ENCODE measurements at regions not wholly inside any gene's neighbourhood (a gene's known extent, or its start where the extent isn't known, plus 50 kb on each side); places are given as distances from the start of the nearest gene placed in this dataset.
"Not testable (repeated sequence)": the region's sequence is repeated elsewhere in the genome, so short reads cannot be mapped to it uniquely, and the experiment has no call there.

GRCh38 chr5:67544942-67545341 lies 348.3 kb upstream of the CD180 start:
- H3K27ac ChIP-seq (ENCODE audit: low read depth, low read length); H3K36me3 ChIP-seq (ENCODE audit: control insufficient read depth in 1 of 2, insufficient read depth in 2 of 2, low read length in 2 of 2); H2AFZ ChIP-seq (ENCODE audit: low read depth, low read length, poor library complexity, severe bottlenecking); H3K79me2 ChIP-seq (ENCODE audit: insufficient read depth, low read length); CTCF ChIA-PET; RAD21 ChIA-PET (ENCODE audit: low non-redundant PET in 1 of 2, low total read pairs in 2 of 2, uncharacterized antibody in 2 of 2, unreplicated experiment in 2 of 2); ATAC-seq; H3K4me2 ChIP-seq (ENCODE audit: low read length); H3K4me1 ChIP-seq (ENCODE audit: control insufficient read depth in 1 of 2, insufficient read depth in 2 of 2, low read length in 2 of 2); H3K4me3 ChIP-seq (replicated peaks in 1 of 2; ENCODE audit: low read depth in 1 of 2, low read length in 2 of 2); DNase-seq (ENCODE audit: low read depth, low spot score); POLR2A ChIA-PET; BruUV-seq (replicated peaks); H3K9me3 ChIP-seq (ENCODE audit: control insufficient read depth in 1 of 2, insufficient read depth in 1 of 2, low read depth in 1 of 2, low read length in 2 of 2); H3K27me3 ChIP-seq (ENCODE audit: insufficient read depth, low read length); H4K20me1 ChIP-seq (ENCODE audit: insufficient read depth); H3K9ac ChIP-seq (ENCODE audit: low read length); intact Hi-C loops (cut with micrococcal nuclease); H3K9me2 ChIP-seq (ENCODE audit: insufficient read depth): not testable (repeated sequence)

GRCh38 chr5:67543720-67544270 lies 347.2 kb upstream of the CD180 start:
- intact Hi-C loops (cut with micrococcal nuclease), result no loop called here
- Histone ChIP-seq H3K4me1 (ENCODE audit: control insufficient read depth in 1 of 2, insufficient read depth in 2 of 2, low read length in 2 of 2) (no peaks in the 10 kb centered on the region), H3K9ac (ENCODE audit: low read length) (no peak overlapping the region), H3K4me3 (replicated peaks in 1 of 2; ENCODE audit: low read depth in 1 of 2, low read length in 2 of 2) (no peak overlapping the region), H3K9me3 (ENCODE audit: control insufficient read depth in 1 of 2, insufficient read depth in 1 of 2, low read depth in 1 of 2, low read length in 2 of 2) (no peaks in the 10 kb centered on the region), H3K4me2 (ENCODE audit: low read length) (no peak overlapping the region), H3K27me3 (ENCODE audit: insufficient read depth, low read length) (no peaks in the 10 kb centered on the region), H3K79me2 (ENCODE audit: insufficient read depth, low read length) (no peaks in the 10 kb centered on the region), H3K36me3 (ENCODE audit: control insufficient read depth in 1 of 2, insufficient read depth in 2 of 2, low read length in 2 of 2) (no peaks in the 10 kb centered on the region), H3K27ac (ENCODE audit: low read depth, low read length) (no peak overlapping the region), H4K20me1 (ENCODE audit: insufficient read depth) (no peaks in the 10 kb centered on the region; the same call in 1 of the 2 replicates), H3K9me2 (ENCODE audit: insufficient read depth) (no peaks in the 10 kb centered on the region), H2AFZ (ENCODE audit: low read depth, low read length, poor library complexity, severe bottlenecking) (no peak overlapping the region)
- ChIA-PET POLR2A (no interaction called here), RAD21 (ENCODE audit: low non-redundant PET in 1 of 2, low total read pairs in 2 of 2, uncharacterized antibody in 2 of 2, unreplicated experiment in 2 of 2) (no interaction called here), CTCF (no interaction called here)
- BruUV-seq (replicated peaks), result no TSS peak
- DNase-seq (ENCODE audit: low read depth, low spot score), result no peak
- ATAC-seq, result no peak
- TF ChIP-seq SP1 (IDR thresholded peaks at IDR 0.05; ENCODE audit: low read depth) (no peak), POLR2A (IDR thresholded peaks at IDR 0.05; ENCODE audit: borderline replicate concordance, extremely low read depth, insufficient read depth, insufficient read length) (no peak), CEBPB (IDR thresholded peaks at IDR 0.05; ENCODE audit: low read depth) (no peak), CTCF (IDR thresholded peaks at IDR 0.05 in 2 of 3, conservative IDR thresholded peaks at IDR 0.05 in 1 of 3; ENCODE audit: borderline replicate concordance in 1 of 3, insufficient read depth in 1 of 3, low read depth in 2 of 3, low read length in 2 of 3) (no peak)
